IMR-90 (cell line): ENCODE measurements at regions not wholly inside any gene's neighbourhood (a gene's known extent, or its start where the extent isn't known, plus 50 kb on each side); places are given as distances from the start of the nearest gene placed in this dataset.

Experiments
- ATAC-seq: fragments of 200-7000 bp; cut with Tn5 transposase; 2 replicates; pipeline ENCODE4 v1.9.1; 2020; ENCODE audit warnings: low read depth, mild to moderate bottlenecking, moderate library complexity
- BruUV-seq: library from RNA; stranded (reverse); fragments of 400-500 nt; replicated peaks from 2 replicates; lab custom pipeline; 2021; lab: Mats Ljungman, UMichigan
- CTCF ChIA-PET: fragments of 300-600 bp; formaldehyde crosslinking; extraction: SDS; loops from one replicate; lab custom pipeline; 2021; ENCODE audit warnings: antibody characterized with exemption; lab: Yijun Ruan, JAX
- POLR2A ChIA-PET: fragments of 300-600 bp; sonication (Branson Sonifier 250); formaldehyde crosslinking; loops from one replicate; lab custom pipeline; 2022; ENCODE audit warnings: antibody characterized with exemption; ENCODE audit not compliant: unreplicated experiment; lab: Charles Lee
- DNase-seq: peaks from one replicate; pipeline ENCODE4 v3.0.0; 2013
- H2AFZ ChIP-seq: replicated peaks from 2 replicates; pipeline ENCODE3; 2013; ENCODE audit warnings: low read length, mild to moderate bottlenecking; ENCODE audit not compliant: poor library complexity
- H2AK5ac ChIP-seq: 2 replicates; pipeline ENCODE4 v1.6.1; 2013; ENCODE audit warnings: low read depth, low read length, inconsistent platforms
- H2AK9ac ChIP-seq: replicated peaks from 2 replicates; pipeline ENCODE3; 2013; ENCODE audit warnings: mild to moderate bottlenecking, low read depth, low read length, moderate library complexity; ENCODE audit not compliant: poor library complexity
- H2BK120ac ChIP-seq: 2 replicates; pipeline ENCODE4 v1.6.1; 2013; ENCODE audit warnings: low read depth, low read length, inconsistent platforms
- H2BK15ac ChIP-seq: 3 replicates; pipeline ENCODE4 v1.6.1; 2013; ENCODE audit warnings: low read depth, low read length, inconsistent platforms
- H2BK20ac ChIP-seq: 2 replicates; pipeline ENCODE4 v1.6.1; 2013; ENCODE audit warnings: low read depth, mild to moderate bottlenecking, inconsistent platforms, low read length, moderate library complexity
- H2BK5ac ChIP-seq: 2 replicates; pipeline ENCODE4 v1.6.1; 2013; ENCODE audit warnings: mild to moderate bottlenecking, low read depth, low read length, inconsistent platforms; ENCODE audit not compliant: poor library complexity, severe bottlenecking
- H3K14ac ChIP-seq: replicated peaks from 2 replicates; pipeline ENCODE4 v1.6.1; 2013; ENCODE audit warnings: low read depth, low read length, inconsistent platforms
- H3K18ac ChIP-seq: 2 replicates; pipeline ENCODE4 v1.6.1; 2013; ENCODE audit warnings: low read depth, low read length, control low read depth
- H3K23ac ChIP-seq: 2 replicates; pipeline ENCODE4 v1.6.1; 2013; ENCODE audit warnings: low read depth, low read length, inconsistent platforms
- H3K27ac ChIP-seq: 2 replicates; pipeline ENCODE4 v1.5.1; 2013; ENCODE audit warnings: mild to moderate bottlenecking, control low read depth, low read length; ENCODE audit not compliant: insufficient read depth
- H3K27me3 ChIP-seq: 2 replicates; pipeline ENCODE4 v1.6.1; 2013; ENCODE audit warnings: low read length; ENCODE audit not compliant: control insufficient read depth, insufficient read depth
- H3K36me3 ChIP-seq: 2 replicates; pipeline ENCODE4 v1.6.1; 2013; ENCODE audit warnings: low read length, mixed read lengths; ENCODE audit not compliant: control insufficient read depth, insufficient read depth
- H3K4ac ChIP-seq: 2 replicates; pipeline ENCODE4 v1.6.1; 2013; ENCODE audit warnings: low read depth, low read length, inconsistent platforms
- H3K4me1 ChIP-seq: 2 replicates; pipeline ENCODE4 v1.6.1; 2013; ENCODE audit warnings: low read length, mixed read lengths; ENCODE audit not compliant: control insufficient read depth, insufficient read depth
- H3K4me2 ChIP-seq: 2 replicates; pipeline ENCODE4 v1.6.1; 2013; ENCODE audit warnings: low read depth, mild to moderate bottlenecking, control low read depth, low read length, moderate library complexity
- H3K4me3 ChIP-seq: 2 replicates; pipeline ENCODE4 v1.5.1; 2013; ENCODE audit warnings: low read depth, mild to moderate bottlenecking, control low read depth, low read length, moderate library complexity; ENCODE audit not compliant: insufficient read depth
- H3K56ac ChIP-seq: 2 replicates; pipeline ENCODE4 v1.6.1; 2013; ENCODE audit warnings: low read length, inconsistent platforms; ENCODE audit not compliant: insufficient read depth; ENCODE audit errors: extremely low read depth
- H3K79me1 ChIP-seq, 2 experiments: 2 replicates each; pipeline ENCODE4 v1.6.1; 2013; ENCODE audit warnings: low read length in 2 of 2, inconsistent platforms in 1 of 2, low read depth in 1 of 2
- H3K9ac ChIP-seq: 2 replicates; pipeline ENCODE4 v1.6.1; 2013; ENCODE audit warnings: low read depth, low read length, control low read depth
- H3K9me1 ChIP-seq: 2 replicates; pipeline ENCODE4 v1.6.1; 2013; ENCODE audit warnings: low read length, inconsistent platforms; ENCODE audit not compliant: insufficient read depth
- H3K9me3 ChIP-seq: 2 replicates; pipeline ENCODE4 v1.6.1; 2013; ENCODE audit warnings: low read length; ENCODE audit not compliant: control insufficient read depth, insufficient read depth
- H4K20me1 ChIP-seq: 2 replicates; pipeline ENCODE4 v1.6.1; 2013; ENCODE audit warnings: low read length, inconsistent platforms; ENCODE audit not compliant: insufficient read depth
- H4K5ac ChIP-seq: 2 replicates; pipeline ENCODE4 v1.6.1; 2013; ENCODE audit warnings: mild to moderate bottlenecking, low read depth, low read length, control low read depth
- H4K8ac ChIP-seq, 2 experiments: 2 replicates each; pipeline ENCODE4 v1.6.1; 2013; ENCODE audit warnings: low read depth in 2 of 2, low read length in 2 of 2, control low read depth in 1 of 2, inconsistent platforms in 1 of 2
- H4K91ac ChIP-seq: 2 replicates; pipeline ENCODE4 v1.6.1; 2013; ENCODE audit warnings: low read depth, low read length, inconsistent platforms; ENCODE audit not compliant: insufficient read depth
- MXI1 ChIP-seq: IDR thresholded peaks from 2 replicates; pipeline ENCODE4 v1.6.1; 2012; ENCODE audit warnings: low read depth, mild to moderate bottlenecking, low read length, moderate library complexity, borderline replicate concordance
- RCOR1 ChIP-seq: IDR thresholded peaks from 2 replicates; pipeline ENCODE4 v1.6.1; 2012; ENCODE audit warnings: mild to moderate bottlenecking, low read length, improper control_type of control experiment; ENCODE audit not compliant: insufficient replicate concordance
- RFX5 ChIP-seq: IDR thresholded peaks from 2 replicates; pipeline ENCODE4 v1.8.0; 2012; ENCODE audit warnings: low read depth, mild to moderate bottlenecking, low read length, moderate library complexity
- WGBS, 2 experiments: methylation state at CpG; one replicate each; pipeline versions ENCODE4 v1.1.5 to v1.1.7; 2013; ENCODE audit warnings: missing lambda C conversion rate in 2 of 2; ENCODE audit not compliant: insufficient read length in 1 of 2; ENCODE audit errors: extremely low coverage in 2 of 2; 5-methylcytosine and 5-hydroxymethylcytosine counted together
- dilution Hi-C: fragments of 300-500 bp; cut with HindIII; formaldehyde crosslinking; loops from one replicate; pipeline ENCODE4 v1.14.3; 2018; ENCODE audit warnings: low sequenced_read_pairs; ENCODE audit not compliant: unreplicated experiment
- in situ Hi-C: fragments of 300-500 bp; cut with MboI; formaldehyde crosslinking; loops from 3 replicates; pipeline ENCODE4 v1.14.3; 2019; ENCODE audit warnings: low sequenced_read_pairs, inconsistent platforms, mixed read lengths
- intact Hi-C: fragments of 100-400 bp; cut with micrococcal nuclease; formaldehyde crosslinking; loops from 2 replicates; pipeline ENCODE4 v1.10.0; 2022

- Histone ChIP-seq H3K4me1 (no peaks in the 10 kb centered on the region), H2BK15ac (no peak overlapping the region), H3K23ac (no peak overlapping the region), H2AK5ac (no peak overlapping the region), H3K9me3 (no peaks in the 10 kb centered on the region), H3K27me3 (no peaks in the 10 kb centered on the region), H2BK5ac (no peak overlapping the region), H3K56ac (no peak overlapping the region), H4K5ac (no peak overlapping the region), H3K4me2 (no peak overlapping the region), H4K20me1 (no peaks in the 10 kb centered on the region), H2AFZ (no peak overlapping the region), H3K9ac (no peak overlapping the region), H2BK120ac (no peak overlapping the region), H3K18ac (no peak overlapping the region), H3K4ac (no peak overlapping the region), H2BK20ac (no peak overlapping the region), H3K27ac (no peak overlapping the region), H3K4me3 (no peak overlapping the region), H3K36me3 (no peaks in the 10 kb centered on the region), H4K91ac (no peak overlapping the region), H3K9me1 (no peaks in the 10 kb centered on the region), H4K8ac (no peak overlapping the region), H2AK9ac (no peak overlapping the region), H3K79me1 (no peaks in the 10 kb centered on the region), H3K14ac (no peak overlapping the region)
- ChIA-PET POLR2A (interaction anchor here (0.6 kb wide), 1 partner anchor 317 kb away, joined by 6 read pairs; no protein-coding TSS in a partner anchor), CTCF (no interaction called here)
- in situ Hi-C loops, result no loop called here
- ATAC-seq, result 0 out of 2 replicates have a peak, but pooled peaks have one; percentile 24
- DNase-seq, result peak; percentile 30
- intact Hi-C loops, result no loop called here
- no CpG with 5 or more reads among the region's 1 CpG for WGBS, 2 experiments
- dilution Hi-C loops, result no loop called here
- no TSS peak for BruUV-seq
- no peak for TF ChIP-seq RCOR1
- TF ChIP-seq RFX5, result no peak
- no peak for TF ChIP-seq MXI1
Observed at GRCh38 chr3:105014631-105015030, 352.1 kb upstream of the ALCAM start.
